Astrocyte (in vitro differentiated cells and primary cell): ENCODE measurements at regions not wholly inside any gene's neighbourhood (a gene's known extent, or its start where the extent isn't known, plus 50 kb on each side); places are given as distances from the start of the nearest gene placed in this dataset.

Source experiments
- DNase-seq: peaks from one replicate; pipeline ENCODE4 v3.0.0-alpha.2; 2010; ENCODE audit warnings: low read depth
- FAIRE-seq: peaks from 2 replicates; lab custom pipeline; 2011; peaks lifted over from hg19 to GRCh38; lab: Jason Lieb, UNC
- H2AFZ ChIP-seq: 2 replicates; pipeline ENCODE4 v1.6.0; 2012; ENCODE audit warnings: low read depth, low read length, inconsistent platforms
- H3K27ac ChIP-seq: 2 replicates; pipeline ENCODE4 v1.5.1; 2011; ENCODE audit warnings: low read depth, low read length, inconsistent platforms
- H3K27me3 ChIP-seq: 2 replicates; pipeline ENCODE4 v1.6.0; 2011; ENCODE audit warnings: low read length, inconsistent platforms; ENCODE audit not compliant: insufficient read depth
- H3K36me3 ChIP-seq: 2 replicates; pipeline ENCODE4 v1.5.1; 2011; ENCODE audit warnings: low read length, inconsistent platforms; ENCODE audit not compliant: insufficient read depth
- H3K4me1 ChIP-seq: 2 replicates; pipeline ENCODE4 v1.5.1; 2011; ENCODE audit warnings: low read length, inconsistent platforms; ENCODE audit not compliant: insufficient read depth
- H3K4me2 ChIP-seq: 2 replicates; pipeline ENCODE4 v1.6.0; 2012; ENCODE audit warnings: low read length, inconsistent platforms
- H3K4me3 ChIP-seq: 2 replicates; pipeline ENCODE4 v1.5.1; 2011; ENCODE audit warnings: low read depth, mild to moderate bottlenecking, low read length, inconsistent platforms; ENCODE audit not compliant: insufficient read depth
- H3K79me2 ChIP-seq: 2 replicates; pipeline ENCODE4 v1.6.0; 2012; ENCODE audit warnings: mild to moderate bottlenecking, low read length, inconsistent platforms; ENCODE audit not compliant: insufficient read depth
- H3K9ac ChIP-seq: 2 replicates; pipeline ENCODE4 v1.6.0; 2012; ENCODE audit warnings: mild to moderate bottlenecking, low read length, inconsistent platforms
- H3K9me3 ChIP-seq: 2 replicates; pipeline ENCODE4 v1.5.1; 2012; ENCODE audit warnings: low read depth, mild to moderate bottlenecking, low read length, inconsistent platforms; ENCODE audit not compliant: insufficient read depth
- H4K20me1 ChIP-seq: 2 replicates; pipeline ENCODE4 v1.6.0; 2012; ENCODE audit warnings: low read length, inconsistent platforms; ENCODE audit not compliant: insufficient read depth
- H3K27ac Mint-ChIP-seq: one replicate; pipeline ENCODE4 v1.8.0; 2021; ENCODE audit warnings: mild to moderate bottlenecking, mixed read lengths; ENCODE audit not compliant: unreplicated experiment
- H3K27me3 Mint-ChIP-seq: one replicate; pipeline ENCODE4 v1.8.0; 2021; ENCODE audit warnings: low read depth, mixed read lengths; ENCODE audit not compliant: unreplicated experiment
- H3K36me3 Mint-ChIP-seq: one replicate; pipeline ENCODE4 v1.8.0; 2021; ENCODE audit warnings: low read depth, mixed read lengths; ENCODE audit not compliant: unreplicated experiment
- H3K4me1 Mint-ChIP-seq: one replicate; pipeline ENCODE4 v1.8.0; 2021; ENCODE audit warnings: low read depth, mixed read lengths; ENCODE audit not compliant: unreplicated experiment
- H3K4me3 Mint-ChIP-seq: one replicate; pipeline ENCODE4 v1.8.0; 2021; ENCODE audit warnings: mild to moderate bottlenecking, moderate library complexity, mixed read lengths; ENCODE audit not compliant: unreplicated experiment
- H3K9me3 Mint-ChIP-seq: one replicate; pipeline ENCODE4 v1.8.0; 2021; ENCODE audit warnings: mild to moderate bottlenecking, mixed read lengths; ENCODE audit not compliant: unreplicated experiment
- EZH2 ChIP-seq: IDR thresholded peaks from 2 replicates; pipeline ENCODE4 v1.6.1; 2012; ENCODE audit warnings: mild to moderate bottlenecking, low read length, inconsistent platforms; ENCODE audit not compliant: insufficient read depth
- TF ChIP-seq, protein P1 (sequence below): IDR thresholded peaks from 2 replicates; pipeline ENCODE4 v1.5.1; 2011; ENCODE audit warnings: low read depth, mild to moderate bottlenecking, inconsistent platforms, low read length, moderate library complexity; ENCODE audit not compliant: insufficient read depth

DNA sequence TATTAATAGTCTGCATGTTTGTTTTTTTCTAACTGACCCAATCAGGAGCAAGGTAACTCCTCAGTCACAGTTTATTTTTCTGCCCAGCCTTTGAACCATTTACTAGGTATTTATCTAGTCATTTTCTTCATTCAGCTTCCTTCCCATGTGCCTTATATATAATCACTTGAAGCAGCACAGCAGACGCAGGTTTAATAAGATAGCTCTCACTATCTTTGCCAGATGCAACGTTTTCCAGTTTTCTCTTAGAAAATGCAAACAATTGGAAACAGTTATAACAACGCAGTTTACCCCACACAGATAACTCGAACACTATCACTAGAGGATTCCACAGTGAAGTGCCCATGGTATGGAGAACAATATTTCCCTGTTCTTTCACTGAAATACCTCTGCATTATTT is 56.4 kb upstream of the NFKB1 start:
- TF ChIP-seq, protein P1, sequence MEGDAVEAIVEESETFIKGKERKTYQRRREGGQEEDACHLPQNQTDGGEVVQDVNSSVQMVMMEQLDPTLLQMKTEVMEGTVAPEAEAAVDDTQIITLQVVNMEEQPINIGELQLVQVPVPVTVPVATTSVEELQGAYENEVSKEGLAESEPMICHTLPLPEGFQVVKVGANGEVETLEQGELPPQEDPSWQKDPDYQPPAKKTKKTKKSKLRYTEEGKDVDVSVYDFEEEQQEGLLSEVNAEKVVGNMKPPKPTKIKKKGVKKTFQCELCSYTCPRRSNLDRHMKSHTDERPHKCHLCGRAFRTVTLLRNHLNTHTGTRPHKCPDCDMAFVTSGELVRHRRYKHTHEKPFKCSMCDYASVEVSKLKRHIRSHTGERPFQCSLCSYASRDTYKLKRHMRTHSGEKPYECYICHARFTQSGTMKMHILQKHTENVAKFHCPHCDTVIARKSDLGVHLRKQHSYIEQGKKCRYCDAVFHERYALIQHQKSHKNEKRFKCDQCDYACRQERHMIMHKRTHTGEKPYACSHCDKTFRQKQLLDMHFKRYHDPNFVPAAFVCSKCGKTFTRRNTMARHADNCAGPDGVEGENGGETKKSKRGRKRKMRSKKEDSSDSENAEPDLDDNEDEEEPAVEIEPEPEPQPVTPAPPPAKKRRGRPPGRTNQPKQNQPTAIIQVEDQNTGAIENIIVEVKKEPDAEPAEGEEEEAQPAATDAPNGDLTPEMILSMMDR = no peak
- TF ChIP-seq EZH2 = no peak
- Histone ChIP-seq H2AFZ (no peak overlapping the region), H3K9me3 (no peaks in the 10 kb centered on the region), H3K4me2 (no peak overlapping the region), H3K27ac (no peak overlapping the region), H3K27me3 (no peaks in the 10 kb centered on the region), H3K9ac (no peak overlapping the region), H4K20me1 (no peaks in the 10 kb centered on the region), H3K4me1 (peaks cover 5% of the 10 kb centered on the region), H3K4me3 (no peak overlapping the region), H3K36me3 (no peaks in the 10 kb centered on the region), H3K79me2 (no peaks in the 10 kb centered on the region)
- no peak for DNase-seq
- Mint-ChIP-seq H3K4me1 (peaks cover 4% of the 10 kb centered on the region), H3K9me3 (no peaks in the 10 kb centered on the region), H3K36me3 (no peaks in the 10 kb centered on the region), H3K4me3 (no peak overlapping the region), H3K27ac (no peak overlapping the region), H3K27me3 (no peaks in the 10 kb centered on the region)
- no peak for FAIRE-seq

DNA sequence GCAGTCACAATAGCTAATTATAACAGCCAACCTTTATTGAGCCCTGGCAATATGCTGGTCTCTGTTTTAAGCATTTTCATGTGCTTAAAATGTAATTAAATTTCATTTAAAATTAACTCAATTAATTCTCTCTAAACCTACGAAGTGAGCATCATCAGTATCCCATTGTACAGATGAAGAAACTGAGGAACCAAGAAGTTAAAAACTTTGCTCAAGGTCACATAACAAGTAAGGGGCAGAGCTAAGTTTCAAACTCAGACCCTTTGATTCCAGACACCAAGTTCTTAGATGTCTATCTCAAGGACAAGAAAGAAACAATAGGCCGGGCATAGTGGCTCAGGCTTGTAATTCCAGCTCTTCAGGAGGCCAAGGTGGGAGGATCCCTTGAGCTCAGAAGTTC is 55.9 kb upstream of the NFKB1 start:
- H3K4me1 Mint-ChIP-seq = no peaks in the 10 kb centered on the region
- H4K20me1 ChIP-seq = no peaks in the 10 kb centered on the region
- H2AFZ ChIP-seq = no peak overlapping the region

DNA sequence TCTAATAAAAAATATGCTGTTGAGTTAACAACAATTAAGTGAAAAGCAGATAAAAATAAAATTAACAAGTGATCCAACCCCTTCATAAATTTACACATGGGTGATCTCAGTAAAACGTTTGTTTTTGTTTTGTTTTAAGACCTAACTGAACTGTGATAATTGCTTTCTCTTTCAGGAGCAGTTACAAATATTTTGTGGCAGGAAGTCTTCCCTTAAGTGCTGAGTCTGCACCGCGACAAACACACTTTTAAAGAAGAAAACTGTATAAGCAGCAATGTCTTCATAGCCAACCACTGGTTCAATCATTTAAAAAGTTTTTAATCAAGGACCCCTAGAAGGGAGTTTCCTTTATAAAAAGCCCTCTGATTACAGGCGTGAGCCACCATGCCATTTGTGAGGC is 53.7 kb upstream of the NFKB1 start:
- Mint-ChIP-seq H3K27me3 (no peaks in the 10 kb centered on the region), H3K27ac (no peak overlapping the region), H3K4me1 (no peaks in the 10 kb centered on the region), H3K9me3 (no peaks in the 10 kb centered on the region), H3K36me3 (no peaks in the 10 kb centered on the region), H3K4me3 (no peak overlapping the region)
- H3K27me3 ChIP-seq = no peaks in the 10 kb centered on the region
- H3K27ac ChIP-seq = no peak overlapping the region
- H3K4me3 ChIP-seq = no peak overlapping the region
- no peak overlapping the region for H3K9ac ChIP-seq
- no peaks in the 10 kb centered on the region for H3K36me3 ChIP-seq
- H3K79me2 ChIP-seq = no peaks in the 10 kb centered on the region
- FAIRE-seq (no peak), DNase-seq (no peak)
- H4K20me1 ChIP-seq = no peaks in the 10 kb centered on the region
- no peak for TF ChIP-seq EZH2
- TF ChIP-seq, protein P1 = no peak
- no peak overlapping the region for H3K4me2 ChIP-seq
- no peaks in the 10 kb centered on the region for H3K9me3 ChIP-seq
- H2AFZ ChIP-seq = no peak overlapping the region
- H3K4me1 ChIP-seq = no peaks in the 10 kb centered on the region

More for the DNA sequence above, 55.9 kb upstream of the NFKB1 start:
- no peaks in the 10 kb centered on the region for H3K27me3 ChIP-seq
- Mint-ChIP-seq H3K9me3 (no peaks in the 10 kb centered on the region), H3K36me3 (no peaks in the 10 kb centered on the region), H3K27ac (no peak overlapping the region), H3K4me3 (no peak overlapping the region), H3K27me3 (no peaks in the 10 kb centered on the region)
- no peak overlapping the region for H3K4me2 ChIP-seq
- peaks cover under 1% of the 10 kb centered on the region for H3K4me1 ChIP-seq
- H3K36me3 ChIP-seq = no peaks in the 10 kb centered on the region
- H3K9ac ChIP-seq = no peak overlapping the region
- TF ChIP-seq, protein P1 = no peak
- no peak for FAIRE-seq
- no peak overlapping the region for H3K27ac ChIP-seq
- no peak for DNase-seq
- no peak overlapping the region for H3K4me3 ChIP-seq
- H3K9me3 ChIP-seq = no peaks in the 10 kb centered on the region
- no peaks in the 10 kb centered on the region for H3K79me2 ChIP-seq
